Nephron progenitor cell (in vitro differentiated cells): ENCODE measurements at regions not wholly inside any gene's neighbourhood (a gene's known extent, or its start where the extent isn't known, plus 50 kb on each side); places are given as distances from the start of the nearest gene placed in this dataset.
"Not testable (repeated sequence)": the region's sequence is repeated elsewhere in the genome, so short reads cannot be mapped to it uniquely, and the experiment has no call there.

Source experiments
- DNase-seq: peaks from one replicate; pipeline ENCODE4 v3.0.0; 2021
- H3K27ac Mint-ChIP-seq: 2 replicates; pipeline ENCODE4 v1.8.0; 2021; ENCODE audit warnings: mild to moderate bottlenecking, moderate library complexity, mixed read lengths
- H3K27me3 Mint-ChIP-seq: 2 replicates; pipeline ENCODE4 v1.8.0; 2021; ENCODE audit warnings: mild to moderate bottlenecking, low read depth, mixed read lengths; ENCODE audit not compliant: poor library complexity
- H3K36me3 Mint-ChIP-seq: 2 replicates; pipeline ENCODE4 v1.8.0; 2021; ENCODE audit warnings: low read depth, mixed read lengths
- H3K4me1 Mint-ChIP-seq: 2 replicates; pipeline ENCODE4 v1.8.0; 2021; ENCODE audit warnings: mixed read lengths
- H3K4me3 Mint-ChIP-seq: 2 replicates; pipeline ENCODE4 v1.8.0; 2021; ENCODE audit warnings: mild to moderate bottlenecking, moderate library complexity, mixed read lengths
- H3K9me3 Mint-ChIP-seq: 2 replicates; pipeline ENCODE4 v1.8.0; 2021; ENCODE audit warnings: mild to moderate bottlenecking, moderate library complexity, mixed read lengths
- CTCF ChIP-seq: fragments of 200-600 bp; sonication (generic); IDR thresholded peaks from 2 replicates; pipeline ENCODE4 v1.5.0; 2021; ENCODE audit warnings: antibody characterized with exemption

DNA sequence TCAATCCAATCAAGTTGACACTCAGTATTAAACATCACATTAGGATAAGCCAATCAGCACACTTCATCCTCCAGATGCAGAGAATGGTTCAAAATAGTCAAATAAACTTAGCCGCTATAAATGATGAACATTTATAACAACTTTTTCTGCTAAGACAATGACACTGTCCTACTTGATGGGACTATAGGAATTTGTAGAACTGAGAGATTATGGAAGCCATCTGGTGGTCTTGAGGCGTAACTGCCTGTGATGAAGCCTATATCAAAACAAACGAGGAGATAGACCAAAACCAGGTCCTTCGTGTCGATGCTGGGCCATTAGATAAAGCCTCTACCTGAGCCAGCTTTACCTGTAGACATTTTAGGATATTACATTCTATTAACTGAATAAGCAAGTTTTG is 631.1 kb downstream of the COL12A1 start:
- TF ChIP-seq CTCF = peak; percentile 62
- H3K9me3 Mint-ChIP-seq = no peaks in the 10 kb centered on the region
- peaks cover 5% of the 10 kb centered on the region for H3K4me1 Mint-ChIP-seq
- H3K4me3 Mint-ChIP-seq = no peak overlapping the region
- no peak overlapping the region for H3K27ac Mint-ChIP-seq
- no peaks in the 10 kb centered on the region for H3K36me3 Mint-ChIP-seq
- H3K27me3 Mint-ChIP-seq = peaks cover 4% of the 10 kb centered on the region
- DNase-seq = peak; percentile 8

GRCh38 chr6:74573613-74574012 is 632.2 kb downstream of the COL12A1 start:
- no peak for DNase-seq
- H3K36me3 Mint-ChIP-seq = no peaks in the 10 kb centered on the region
- H3K4me3 Mint-ChIP-seq = no peak overlapping the region
- peaks cover 5% of the 10 kb centered on the region for H3K4me1 Mint-ChIP-seq
- no peak overlapping the region for H3K27ac Mint-ChIP-seq
- no peaks in the 10 kb centered on the region for H3K9me3 Mint-ChIP-seq
- TF ChIP-seq CTCF = no peak
- peaks cover 4% of the 10 kb centered on the region for H3K27me3 Mint-ChIP-seq

DNA sequence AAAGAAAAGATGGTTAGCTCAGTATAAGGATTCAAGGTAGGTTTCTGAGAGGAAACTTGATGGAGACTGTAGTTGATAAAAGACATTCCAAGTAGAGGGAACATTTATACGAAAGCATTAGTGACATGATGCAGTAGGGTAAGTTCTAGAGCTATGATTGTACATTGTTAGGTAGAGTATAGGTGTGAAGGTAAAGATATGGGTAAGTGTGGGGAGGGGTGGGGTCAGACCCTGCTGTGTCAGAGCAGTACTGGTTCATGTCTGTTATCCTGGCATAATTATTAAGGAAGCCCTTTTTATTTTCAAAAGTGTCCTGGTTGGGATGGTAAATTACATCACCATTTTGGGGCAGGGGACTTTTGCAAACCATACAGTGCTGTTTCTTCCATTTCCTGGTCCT is 635.8 kb downstream of the COL12A1 start:
- no peak for DNase-seq
- Mint-ChIP-seq H3K4me1 (no peaks in the 10 kb centered on the region), H3K9me3 (no peaks in the 10 kb centered on the region), H3K27ac (no peak overlapping the region), H3K36me3 (no peaks in the 10 kb centered on the region), H3K27me3 (no peaks in the 10 kb centered on the region), H3K4me3 (no peak overlapping the region)
- TF ChIP-seq CTCF = no peak

DNA sequence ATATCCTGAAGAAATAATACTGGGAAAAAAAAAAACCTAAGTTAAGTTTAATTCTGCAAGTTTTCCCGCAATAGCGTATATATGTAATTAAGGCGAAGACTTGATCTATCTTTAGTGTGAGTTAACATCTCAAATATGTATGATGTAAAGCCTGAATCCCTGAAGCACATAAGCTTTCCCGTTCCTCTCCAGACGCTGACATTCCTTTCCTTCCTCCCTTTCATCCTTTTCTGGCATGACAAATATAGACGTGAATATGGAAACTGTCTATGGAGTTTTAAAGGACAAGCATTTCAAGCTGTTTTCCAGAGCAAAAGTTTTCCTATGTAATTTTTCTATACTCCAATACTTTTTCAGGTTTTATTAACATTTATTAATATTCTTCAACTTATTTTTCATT is 637.0 kb downstream of the COL12A1 start:
- Mint-ChIP-seq H3K4me1 (no peaks in the 10 kb centered on the region), H3K9me3 (no peaks in the 10 kb centered on the region), H3K27ac (no peak overlapping the region), H3K27me3 (no peaks in the 10 kb centered on the region), H3K36me3 (no peaks in the 10 kb centered on the region), H3K4me3 (no peak overlapping the region)
- DNase-seq = no peak
- no peak for TF ChIP-seq CTCF

GRCh38 chr6:74567923-74568290 is 637.9 kb downstream of the COL12A1 start:
- H3K27ac Mint-ChIP-seq, H3K36me3 Mint-ChIP-seq, DNase-seq, H3K9me3 Mint-ChIP-seq, H3K4me1 Mint-ChIP-seq, H3K4me3 Mint-ChIP-seq, H3K27me3 Mint-ChIP-seq: not testable (repeated sequence)

DNA sequence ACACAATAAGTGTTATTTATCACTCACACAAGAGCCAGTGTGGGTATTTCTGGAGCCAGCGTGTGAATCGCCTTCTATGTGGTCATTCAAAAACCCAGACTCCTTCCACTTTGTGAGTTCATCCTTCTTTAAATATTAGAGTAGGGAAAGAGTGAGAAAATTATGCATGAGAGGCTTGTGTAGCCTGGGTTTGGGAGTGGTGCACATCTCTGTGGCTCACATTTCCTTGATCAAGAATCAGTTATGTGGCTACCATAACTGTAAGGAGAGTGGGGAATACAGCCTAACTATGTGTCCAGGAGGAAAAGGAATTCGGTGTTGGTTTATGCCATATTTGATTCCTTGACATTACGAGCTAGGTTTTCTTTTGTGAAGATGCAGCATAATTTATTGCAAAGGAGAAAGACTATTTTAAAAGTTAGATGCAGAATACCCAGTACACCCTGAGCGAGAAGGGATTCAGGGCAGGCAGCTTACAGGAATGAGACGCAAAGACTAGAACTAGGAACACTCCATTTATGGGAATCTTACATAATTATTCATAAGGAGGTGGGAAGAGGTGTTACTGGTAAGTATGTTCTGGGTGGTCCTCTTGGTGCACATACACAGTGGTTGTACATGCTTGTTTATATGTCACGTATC is 638.5 kb downstream of the COL12A1 start:
- H3K27me3 Mint-ChIP-seq = no peaks in the 10 kb centered on the region
- no peaks in the 10 kb centered on the region for H3K36me3 Mint-ChIP-seq
- no peaks in the 10 kb centered on the region for H3K9me3 Mint-ChIP-seq
- TF ChIP-seq CTCF = no peak
- no peak for DNase-seq
- no peak overlapping the region for H3K4me3 Mint-ChIP-seq
- H3K27ac Mint-ChIP-seq = no peak overlapping the region
- H3K4me1 Mint-ChIP-seq = no peaks in the 10 kb centered on the region
